ENCODE measurements at regions not wholly inside any gene's neighbourhood (a gene's known extent, or its start where the extent isn't known, plus 50 kb on each side); places are given as distances from the start of the nearest gene placed in this dataset.
"Not testable (repeated sequence)": the region's sequence is repeated elsewhere in the genome, so short reads cannot be mapped to it uniquely, and the experiment has no call there.

- POLR2A ChIA-PET, result no interaction called here
- Mint-ChIP-seq H3K9me3 (no peaks in the 10 kb centered on the region), H3K4me1 (no peaks in the 10 kb centered on the region), H3K27ac (no peak overlapping the region), H3K36me3 (ENCODE audit: low read depth) (no peaks in the 10 kb centered on the region), H3K27me3 (peaks cover 20% of the 10 kb centered on the region), H3K4me3 (no peak overlapping the region)
- CTCF ChIA-PET, result interaction anchor here (0.6 to 0.8 kb wide), 2 partner anchors 584 to 1320 kb away, joined by 3 to 4 read pairs; no protein-coding TSS in a partner anchor
- no peak for DNase-seq
Observed at GRCh38 chr2:215878476-215879063, 134.8 kb downstream of the MREG start.

- Mint-ChIP-seq H3K36me3 (ENCODE audit: low read depth) (no peaks in the 10 kb centered on the region), H3K27me3 (peaks cover 24% of the 10 kb centered on the region), H3K4me1 (no peaks in the 10 kb centered on the region), H3K9me3 (no peaks in the 10 kb centered on the region), H3K4me3 (no peak overlapping the region), H3K27ac (no peak overlapping the region)
- CTCF ChIA-PET, result interaction anchor here (0.6 kb wide), 1 partner anchor 54 kb away, joined by 4 read pairs; no protein-coding TSS in a partner anchor
- POLR2A ChIA-PET, result no interaction called here
- no peak for DNase-seq
Observed at GRCh38 chr2:215876937-215877238, 136.5 kb downstream of the MREG start.

- no peak for DNase-seq
- H3K9me3 Mint-ChIP-seq, result no peaks in the 10 kb centered on the region
- H3K4me3 Mint-ChIP-seq, result no peak overlapping the region
- peaks cover 24% of the 10 kb centered on the region for H3K27me3 Mint-ChIP-seq
- H3K27ac Mint-ChIP-seq, result no peak overlapping the region
- no peaks in the 10 kb centered on the region for H3K36me3 Mint-ChIP-seq (ENCODE audit: low read depth)
- CTCF ChIA-PET, result interaction anchor here (0.6 kb wide), 1 partner anchor 53 kb away, joined by 4 read pairs; no protein-coding TSS in a partner anchor
- POLR2A ChIA-PET, result no interaction called here
- H3K4me1 Mint-ChIP-seq, result no peaks in the 10 kb centered on the region
Observed at GRCh38 chr2:215876139-215876936, 137.0 kb downstream of the MREG start.

GRCh38 chr2:215874418-215874817 is 138.9 kb downstream of the MREG start:
- no peaks in the 10 kb centered on the region for H3K36me3 Mint-ChIP-seq (ENCODE audit: low read depth)
- no peaks in the 10 kb centered on the region for H3K4me1 Mint-ChIP-seq
- CTCF ChIA-PET, result interaction anchor here (1.1 to 1.5 kb wide), 2 partner anchors 29 to 42 kb away, joined by 4 to 5 read pairs; no protein-coding TSS in a partner anchor
- DNase-seq, result no peak
- H3K9me3 Mint-ChIP-seq, result no peaks in the 10 kb centered on the region
- H3K27me3 Mint-ChIP-seq, result peaks cover 28% of the 10 kb centered on the region
- POLR2A ChIA-PET, result no interaction called here
- no peak overlapping the region for H3K27ac Mint-ChIP-seq
- no peak overlapping the region for H3K4me3 Mint-ChIP-seq

GRCh38 chr2:215870986-215871385 is 142.4 kb downstream of the MREG start:
- H3K27me3 Mint-ChIP-seq, result peaks cover 22% of the 10 kb centered on the region
- DNase-seq, result no peak
- no peaks in the 10 kb centered on the region for H3K9me3 Mint-ChIP-seq
- CTCF ChIA-PET, result no interaction called here
- H3K36me3 Mint-ChIP-seq (ENCODE audit: low read depth), result no peaks in the 10 kb centered on the region
- POLR2A ChIA-PET, result no interaction called here
- H3K27ac Mint-ChIP-seq, result no peak overlapping the region
- no peak overlapping the region for H3K4me3 Mint-ChIP-seq
- no peaks in the 10 kb centered on the region for H3K4me1 Mint-ChIP-seq

GRCh38 chr2:215870088-215870490 is 143.3 kb downstream of the MREG start:
- no peak overlapping the region for H3K4me3 Mint-ChIP-seq
- no peaks in the 10 kb centered on the region for H3K4me1 Mint-ChIP-seq
- ChIA-PET POLR2A (no interaction called here), CTCF (no interaction called here)
- DNase-seq, result no peak
- H3K9me3 Mint-ChIP-seq, result no peaks in the 10 kb centered on the region
- no peak overlapping the region for H3K27ac Mint-ChIP-seq
- no peaks in the 10 kb centered on the region for H3K36me3 Mint-ChIP-seq (ENCODE audit: low read depth)
- H3K27me3 Mint-ChIP-seq, result peaks cover 18% of the 10 kb centered on the region

- Mint-ChIP-seq H3K4me3 (no peak overlapping the region), H3K27ac (no peak overlapping the region), H3K27me3 (peaks cover 11% of the 10 kb centered on the region), H3K36me3 (ENCODE audit: low read depth) (no peaks in the 10 kb centered on the region), H3K4me1 (no peaks in the 10 kb centered on the region), H3K9me3 (no peaks in the 10 kb centered on the region)
- DNase-seq, result no peak
- ChIA-PET CTCF (no interaction called here), POLR2A (no interaction called here)
Observed at GRCh38 chr2:215868846-215869543, 144.4 kb downstream of the MREG start.

- Mint-ChIP-seq H3K27me3 (peaks cover 11% of the 10 kb centered on the region), H3K4me3 (no peak overlapping the region), H3K27ac (no peak overlapping the region), H3K4me1 (no peaks in the 10 kb centered on the region), H3K36me3 (ENCODE audit: low read depth) (no peaks in the 10 kb centered on the region), H3K9me3 (no peaks in the 10 kb centered on the region)
- ChIA-PET CTCF (no interaction called here), POLR2A (no interaction called here)
- DNase-seq, result no peak
Observed at GRCh38 chr2:215866606-215867005, 146.7 kb downstream of the MREG start.

- H3K27me3 Mint-ChIP-seq, result peaks cover 11% of the 10 kb centered on the region
- POLR2A ChIA-PET, result no interaction called here
- no peaks in the 10 kb centered on the region for H3K4me1 Mint-ChIP-seq
- no peak overlapping the region for H3K27ac Mint-ChIP-seq
- H3K4me3 Mint-ChIP-seq, result no peak overlapping the region
- CTCF ChIA-PET, result interaction anchor here (0.6 kb wide), 1 partner anchor 66 kb away, joined by 4 read pairs; no protein-coding TSS in a partner anchor
- no peaks in the 10 kb centered on the region for H3K36me3 Mint-ChIP-seq (ENCODE audit: low read depth)
- no peak for DNase-seq
- H3K9me3 Mint-ChIP-seq, result no peaks in the 10 kb centered on the region
Observed at GRCh38 chr2:215863687-215864086, 149.7 kb downstream of the MREG start.

GRCh38 chr2:215862351-215862771 is 151.0 kb downstream of the MREG start:
- ChIA-PET POLR2A (no interaction called here), CTCF (no interaction called here)
- Mint-ChIP-seq H3K4me1 (no peaks in the 10 kb centered on the region), H3K27me3 (peaks cover 11% of the 10 kb centered on the region), H3K4me3 (no peak overlapping the region), H3K9me3 (no peaks in the 10 kb centered on the region), H3K27ac (no peak overlapping the region), H3K36me3 (ENCODE audit: low read depth) (no peaks in the 10 kb centered on the region)
- no peak for DNase-seq

GRCh38 chr2:215861607-215862350 is 151.6 kb downstream of the MREG start:
- Mint-ChIP-seq H3K36me3 (ENCODE audit: low read depth) (no peaks in the 10 kb centered on the region), H3K4me3 (no peak overlapping the region), H3K9me3 (no peaks in the 10 kb centered on the region), H3K27ac (no peak overlapping the region), H3K4me1 (no peaks in the 10 kb centered on the region), H3K27me3 (peaks cover 8% of the 10 kb centered on the region)
- CTCF ChIA-PET, result no interaction called here
- POLR2A ChIA-PET, result no interaction called here
- no peak for DNase-seq

GRCh38 chr2:215856080-215856479 is 157.3 kb downstream of the MREG start:
- no peak for DNase-seq
- no peak overlapping the region for H3K27ac Mint-ChIP-seq

GRCh38 chr2:215855308-215855707 is 158.0 kb downstream of the MREG start:
- H3K27ac Mint-ChIP-seq, POLR2A ChIA-PET: not testable (repeated sequence)
- CTCF ChIA-PET, result interaction anchor here (1.1 kb wide), 1 partner anchor 10 kb away, joined by 4 read pairs; no protein-coding TSS in a partner anchor

More at GRCh38 chr2:215856080-215856479, 157.3 kb downstream of the MREG start:
- Mint-ChIP-seq H3K27me3 (peaks cover 3% of the 10 kb centered on the region), H3K4me3 (no peak overlapping the region), H3K9me3 (peaks cover 14% of the 10 kb centered on the region), H3K36me3 (ENCODE audit: low read depth) (no peaks in the 10 kb centered on the region), H3K4me1 (no peaks in the 10 kb centered on the region)
- POLR2A ChIA-PET, result no interaction called here
- CTCF ChIA-PET, result interaction anchor here (1.1 kb wide), 1 partner anchor 9 kb away, joined by 4 read pairs; no protein-coding TSS in a partner anchor

More at GRCh38 chr2:215855308-215855707, 158.0 kb downstream of the MREG start:
- peaks cover 14% of the 10 kb centered on the region for H3K9me3 Mint-ChIP-seq
- not testable (repeated sequence) for DNase-seq; H3K4me3 Mint-ChIP-seq; H3K36me3 Mint-ChIP-seq (ENCODE audit: low read depth); H3K27me3 Mint-ChIP-seq; H3K4me1 Mint-ChIP-seq

Measured in activated CD4-positive, alpha-beta T cell treated with anti-CD3 and anti-CD28 coated beads, Interleukin-2, amount 10 ng/mL, durations not matched to agents 7 days and 5 days (primary cell).